HUES64 (cell line): ENCODE measurements at regions not wholly inside any gene's neighbourhood (a gene's known extent, or its start where the extent isn't known, plus 50 kb on each side); places are given as distances from the start of the nearest gene placed in this dataset.

ENCODE experiments used
- H3K27ac ChIP-seq: 2 replicates; pipeline ENCODE4 v1.7.0; 2013; ENCODE audit warnings: low read depth, low read length, inconsistent platforms
- H3K27me3 ChIP-seq: 2 replicates; pipeline ENCODE4 v1.6.1; 2013; ENCODE audit warnings: mild to moderate bottlenecking, low read length; ENCODE audit not compliant: insufficient read depth
- H3K36me3 ChIP-seq: 2 replicates; pipeline ENCODE4 v1.6.1; 2013; ENCODE audit warnings: mild to moderate bottlenecking, low read length; ENCODE audit not compliant: insufficient read depth
- H3K4me1 ChIP-seq: 2 replicates; pipeline ENCODE4 v1.6.1; 2013; ENCODE audit warnings: mild to moderate bottlenecking, low read length, moderate library complexity; ENCODE audit not compliant: insufficient read depth
- H3K4me3 ChIP-seq: 2 replicates; pipeline ENCODE4 v1.5.1; 2013; ENCODE audit warnings: mild to moderate bottlenecking, low read length, moderate library complexity
- H3K9ac ChIP-seq: 2 replicates; pipeline ENCODE4 v1.6.1; 2013; ENCODE audit warnings: mild to moderate bottlenecking, low read depth, low read length
- H3K9me3 ChIP-seq: 2 replicates; pipeline ENCODE4 v1.6.1; 2013; ENCODE audit warnings: low read depth, low read length; ENCODE audit not compliant: insufficient read depth
- WGBS: fragments of 150-250, 120-280 bp; methylation state at CpG from one replicate; pipeline ENCODE4 v1.1.7; 2013; ENCODE audit warnings: missing lambda C conversion rate; 5-methylcytosine and 5-hydroxymethylcytosine counted together

DNA sequence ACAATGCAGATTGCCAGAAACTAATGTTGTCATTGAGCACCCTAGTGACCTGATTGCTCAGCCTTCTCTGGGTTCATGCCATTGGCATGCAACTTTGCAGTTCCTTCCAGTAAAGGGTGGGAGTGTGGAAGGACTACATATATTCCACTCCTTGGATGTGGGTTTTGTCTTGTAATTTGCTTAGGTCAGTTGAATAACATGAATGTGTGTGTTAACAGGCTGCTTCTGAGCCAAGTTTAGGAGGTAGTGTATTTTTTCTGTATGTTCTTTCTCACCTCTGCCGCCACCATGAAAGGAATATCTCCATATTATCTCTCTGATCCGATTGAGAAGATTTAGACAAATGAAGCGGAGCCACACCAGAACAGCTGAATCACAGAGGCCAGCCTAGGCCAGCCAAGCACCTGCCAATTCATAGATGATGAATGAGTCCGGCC, 1929.6 kb upstream of the CDH6 start:
- H3K27me3 ChIP-seq: no peaks in the 10 kb centered on the region
- H3K4me1 ChIP-seq: no peaks in the 10 kb centered on the region
- H3K27ac ChIP-seq: no peak overlapping the region
- WGBS: 98% methylated on average over 4 of the region's 4 CpGs
- H3K36me3 ChIP-seq: no peaks in the 10 kb centered on the region
- no peak overlapping the region for H3K4me3 ChIP-seq
- no peak overlapping the region for H3K9ac ChIP-seq
- no peaks in the 10 kb centered on the region for H3K9me3 ChIP-seq

DNA sequence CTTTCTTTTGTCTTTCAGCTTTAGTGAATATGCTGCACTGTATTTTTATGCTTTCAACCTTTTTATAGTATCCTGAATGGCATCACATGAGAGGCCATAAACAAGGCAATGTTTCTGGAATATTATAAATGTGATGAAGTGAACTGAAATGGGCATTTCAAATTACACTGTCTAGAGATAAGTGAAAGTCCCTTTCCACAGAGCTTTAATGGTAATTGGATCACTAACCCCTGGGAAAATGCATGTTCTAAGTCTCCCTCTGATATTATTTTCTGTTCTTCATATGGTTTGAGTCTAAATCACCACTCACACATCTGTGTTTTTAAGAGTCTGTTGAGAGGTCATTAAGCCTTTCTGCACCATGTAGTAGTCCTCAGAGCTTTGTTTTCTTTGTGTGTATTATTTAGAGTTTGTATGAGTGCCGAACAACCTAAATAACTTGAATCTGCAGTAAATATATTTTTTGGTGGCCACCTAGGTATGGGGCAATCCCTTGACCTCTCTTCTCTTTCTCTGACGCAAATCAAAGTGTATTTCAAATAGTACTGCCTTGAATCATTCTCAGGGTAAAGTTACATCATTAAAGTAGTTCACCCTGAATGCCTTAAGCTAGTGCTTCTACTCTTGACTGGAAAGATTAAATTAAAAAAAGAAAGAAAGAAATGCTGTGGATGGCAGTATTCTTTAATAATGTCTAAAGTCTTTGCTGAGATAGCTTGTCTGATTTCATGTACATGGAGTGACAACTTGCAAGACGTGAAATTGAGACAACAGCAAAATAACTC, 1931.0 kb upstream of the CDH6 start:
- no peak overlapping the region for H3K4me3 ChIP-seq
- no peaks in the 10 kb centered on the region for H3K9me3 ChIP-seq
- no peak overlapping the region for H3K27ac ChIP-seq
- no peaks in the 10 kb centered on the region for H3K27me3 ChIP-seq
- no peak overlapping the region for H3K9ac ChIP-seq
- 100% methylated on average over 3 of the region's 3 CpGs for WGBS
- no peaks in the 10 kb centered on the region for H3K36me3 ChIP-seq
- no peaks in the 10 kb centered on the region for H3K4me1 ChIP-seq

DNA sequence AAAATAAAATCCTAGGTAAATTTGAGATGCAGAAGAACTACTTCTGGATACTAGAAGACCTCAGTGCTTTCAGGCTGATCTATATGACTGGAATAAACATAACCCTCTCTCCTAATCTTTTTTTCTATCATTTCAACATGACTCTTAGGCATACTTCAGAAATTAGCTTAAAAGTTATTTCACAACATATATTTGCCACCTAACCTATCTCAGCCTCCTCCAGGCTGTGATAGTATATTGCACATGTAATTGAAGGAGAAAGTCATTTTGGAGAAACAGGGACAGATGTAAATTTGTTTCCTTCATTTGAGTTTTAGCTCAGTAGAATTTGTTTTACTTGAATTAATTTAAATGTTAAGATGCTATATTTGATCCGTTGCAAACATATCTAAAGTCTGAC, 1932.3 kb upstream of the CDH6 start:
- no CpG with 5 or more reads among the region's 1 CpG for WGBS
- H3K9me3 ChIP-seq: no peaks in the 10 kb centered on the region
- no peaks in the 10 kb centered on the region for H3K27me3 ChIP-seq
- no peaks in the 10 kb centered on the region for H3K36me3 ChIP-seq
- H3K4me3 ChIP-seq: no peak overlapping the region
- H3K9ac ChIP-seq: no peak overlapping the region
- H3K4me1 ChIP-seq: no peaks in the 10 kb centered on the region
- H3K27ac ChIP-seq: no peak overlapping the region

DNA sequence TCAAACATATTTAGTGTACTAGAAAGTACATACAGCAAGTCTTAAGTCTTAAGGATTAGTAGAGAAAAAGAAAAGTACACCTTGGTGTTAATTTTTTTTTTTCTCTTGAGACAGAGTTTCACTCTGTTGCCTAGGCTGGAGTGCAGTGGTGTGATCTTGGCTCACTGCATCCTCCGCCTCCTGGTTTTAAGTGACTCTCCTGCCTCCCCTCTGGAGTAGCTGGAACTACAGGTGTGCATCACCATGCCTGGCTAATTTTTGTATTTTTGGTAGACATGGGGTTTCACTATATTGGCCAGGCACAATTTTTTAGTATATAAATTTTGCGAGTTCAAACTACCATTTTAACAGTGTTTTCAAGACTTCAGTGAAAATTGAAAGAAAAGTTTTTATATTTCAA, 1941.1 kb upstream of the CDH6 start:
- no peaks in the 10 kb centered on the region for H3K4me1 ChIP-seq
- no peaks in the 10 kb centered on the region for H3K9me3 ChIP-seq
- 90% methylated on average over 2 of the region's 2 CpGs for WGBS
- H3K27ac ChIP-seq: no peak overlapping the region
- H3K36me3 ChIP-seq: no peaks in the 10 kb centered on the region
- no peak overlapping the region for H3K4me3 ChIP-seq
- H3K9ac ChIP-seq: no peak overlapping the region
- H3K27me3 ChIP-seq: no peaks in the 10 kb centered on the region

DNA sequence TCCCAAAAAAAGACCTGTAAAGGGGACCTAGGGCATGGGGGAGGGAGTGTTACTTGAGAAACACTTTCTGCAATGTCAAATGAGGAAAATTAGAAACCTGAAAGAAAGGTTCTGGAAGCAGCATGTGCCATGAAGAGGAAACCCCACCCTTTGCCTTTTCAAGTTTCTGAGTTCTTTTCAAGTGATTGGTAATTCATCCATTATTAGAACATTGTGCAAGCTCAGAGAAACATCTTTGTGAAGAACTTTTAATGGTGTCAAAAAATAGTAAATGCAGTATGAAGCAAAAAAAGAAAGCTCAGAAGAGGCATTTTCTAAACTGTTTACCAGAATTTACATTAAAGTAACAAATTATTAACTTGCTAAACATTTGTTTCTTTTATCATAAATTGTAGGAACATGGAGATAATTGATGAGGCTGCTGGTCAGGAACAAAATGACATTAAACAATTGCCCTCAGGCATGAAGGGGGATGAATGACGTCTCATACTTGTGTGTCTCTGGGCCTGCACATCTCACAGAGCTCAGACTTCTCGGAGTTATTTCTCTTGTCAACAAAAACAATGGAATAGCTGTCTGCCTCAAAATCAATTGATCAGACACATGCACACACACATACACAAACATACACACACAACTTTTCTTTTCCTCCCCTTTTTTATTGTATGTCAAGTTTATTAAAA, 1946.0 kb upstream of the CDH6 start:
- 90% methylated on average over 2 of the region's 2 CpGs for WGBS

DNA sequence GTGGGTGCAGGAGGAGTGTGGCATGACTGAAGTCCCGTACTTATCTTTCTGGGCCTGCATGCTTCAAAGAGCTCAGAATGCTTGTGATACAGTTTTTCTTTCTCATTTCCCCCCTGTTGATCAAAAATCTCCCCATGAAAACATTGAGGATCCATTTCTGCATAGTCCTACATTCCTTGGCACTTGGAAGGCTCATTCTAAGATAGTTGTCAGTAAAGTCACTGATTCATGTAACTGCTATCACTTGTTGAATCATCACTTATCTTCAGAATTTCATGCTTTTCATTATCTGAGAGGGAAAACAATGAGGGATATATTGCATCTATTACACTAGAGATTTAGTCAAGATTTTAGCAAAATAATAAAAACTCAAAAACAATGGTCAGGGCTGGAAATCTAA, 1953.1 kb upstream of the CDH6 start:
- H3K27ac ChIP-seq: no peak overlapping the region
- H3K9me3 ChIP-seq: no peaks in the 10 kb centered on the region
- H3K4me3 ChIP-seq: no peak overlapping the region
- H3K27me3 ChIP-seq: no peaks in the 10 kb centered on the region
- no peaks in the 10 kb centered on the region for H3K36me3 ChIP-seq
- H3K4me1 ChIP-seq: peaks cover 17% of the 10 kb centered on the region
- no peak overlapping the region for H3K9ac ChIP-seq
- WGBS: 96% methylated on average over 1 of the region's 1 CpG

More for the DNA sequence above, 1946.0 kb upstream of the CDH6 start:
- no peak overlapping the region for H3K9ac ChIP-seq
- no peaks in the 10 kb centered on the region for H3K9me3 ChIP-seq
- H3K36me3 ChIP-seq: no peaks in the 10 kb centered on the region
- H3K27me3 ChIP-seq: no peaks in the 10 kb centered on the region
- no peak overlapping the region for H3K27ac ChIP-seq
- no peak overlapping the region for H3K4me3 ChIP-seq
- H3K4me1 ChIP-seq: no peaks in the 10 kb centered on the region

DNA sequence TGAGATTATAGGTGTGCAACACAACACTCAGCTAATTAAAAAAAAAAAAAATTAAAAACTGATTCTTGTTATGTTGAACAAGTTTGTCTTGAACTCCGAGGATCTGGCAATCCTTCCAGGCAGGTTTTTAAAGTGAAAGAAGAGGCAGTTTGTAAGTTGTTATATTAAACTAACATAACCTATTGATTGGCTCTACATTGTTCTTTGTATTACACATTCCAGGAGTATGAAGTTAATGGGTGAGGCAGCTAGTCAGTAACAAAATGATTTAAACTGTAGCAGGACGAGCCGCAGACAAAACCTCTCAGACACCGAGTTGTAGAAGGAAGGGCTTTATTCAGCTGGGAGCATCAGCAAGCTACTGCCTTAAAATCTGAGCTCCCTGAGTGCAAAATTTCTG, 1953.9 kb upstream of the CDH6 start:
- Histone ChIP-seq H3K4me1 (peaks cover 17% of the 10 kb centered on the region), H3K36me3 (no peaks in the 10 kb centered on the region), H3K9me3 (no peaks in the 10 kb centered on the region), H3K9ac (no peak overlapping the region), H3K4me3 (no peak overlapping the region), H3K27ac (no peak overlapping the region), H3K27me3 (no peaks in the 10 kb centered on the region)
- WGBS: 93% methylated on average over 4 of the region's 4 CpGs

DNA sequence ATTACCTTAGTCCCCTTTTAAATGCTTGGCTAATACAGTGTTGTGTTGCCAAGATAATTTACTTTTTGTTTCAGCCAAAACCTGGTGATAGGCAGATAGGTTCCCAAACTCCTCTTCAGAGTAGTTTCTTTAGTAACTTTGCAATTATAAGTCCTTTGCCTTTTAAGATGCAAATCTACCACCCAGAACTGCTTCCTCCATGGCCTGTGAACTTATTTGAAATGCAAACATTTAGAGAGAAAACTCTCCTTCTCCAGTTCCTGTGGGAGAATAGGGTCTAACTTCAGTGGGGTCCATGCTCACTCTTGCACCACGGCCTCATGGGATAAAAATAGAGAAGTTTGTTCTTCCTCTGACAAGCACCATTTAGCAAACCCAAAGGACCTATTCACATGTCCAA, 1955.4 kb upstream of the CDH6 start:
- 13% methylated on average over 1 of the region's 1 CpG for WGBS

DNA sequence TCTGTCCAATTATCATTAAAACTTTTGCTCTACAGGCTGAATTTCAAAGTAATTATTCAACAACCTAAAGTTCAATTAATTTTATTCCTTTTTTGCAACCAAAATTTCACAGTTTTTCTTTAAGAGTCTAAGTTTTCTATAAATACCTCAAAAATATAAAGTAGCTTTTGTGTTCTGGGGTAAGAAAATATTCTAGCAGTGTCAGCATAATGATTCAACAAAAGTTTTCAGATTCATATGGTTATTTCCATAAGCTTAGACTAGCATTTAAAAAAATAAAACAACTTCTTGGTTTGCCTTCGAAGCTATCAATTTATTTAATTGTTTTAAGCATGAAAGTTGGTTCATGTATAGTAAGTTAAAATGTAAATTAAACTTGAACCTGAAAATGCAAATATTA, 1962.3 kb upstream of the CDH6 start:
- Histone ChIP-seq H3K27ac (no peak overlapping the region), H3K9me3 (no peaks in the 10 kb centered on the region), H3K27me3 (no peaks in the 10 kb centered on the region), H3K36me3 (no peaks in the 10 kb centered on the region), H3K4me3 (no peak overlapping the region), H3K4me1 (no peaks in the 10 kb centered on the region), H3K9ac (no peak overlapping the region)
- no CpG with 5 or more reads among the region's 1 CpG for WGBS

More for the DNA sequence above, 1955.4 kb upstream of the CDH6 start:
- peak overlapping the region; percentile 46; the same call in 1 of the 2 replicates for H3K27ac ChIP-seq
- no peak overlapping the region for H3K4me3 ChIP-seq
- H3K36me3 ChIP-seq: no peaks in the 10 kb centered on the region
- H3K9ac ChIP-seq: no peak overlapping the region
- no peaks in the 10 kb centered on the region for H3K27me3 ChIP-seq
- H3K4me1 ChIP-seq: peaks cover 17% of the 10 kb centered on the region
- H3K9me3 ChIP-seq: no peaks in the 10 kb centered on the region

DNA sequence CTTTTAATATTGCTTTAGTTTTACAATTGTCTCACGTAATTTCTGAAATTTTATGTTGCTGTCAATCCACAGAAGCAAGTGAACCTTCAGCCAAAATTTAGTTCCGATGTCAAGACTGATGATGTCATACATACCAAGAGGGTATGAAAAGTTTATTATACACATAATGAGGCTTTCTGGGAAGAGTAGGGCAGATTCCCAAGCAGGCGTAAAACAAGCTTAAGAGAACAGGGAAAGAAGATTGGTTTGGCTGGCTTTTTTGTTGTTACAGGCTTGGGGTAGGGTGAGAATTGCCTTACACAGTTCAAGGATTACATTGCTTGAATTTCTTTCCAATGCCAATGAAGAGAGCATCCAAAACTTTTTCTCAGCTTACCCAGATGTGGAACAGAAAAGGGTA, 1962.9 kb upstream of the CDH6 start:
- no peaks in the 10 kb centered on the region for H3K4me1 ChIP-seq
- 90% methylated on average over 3 of the region's 3 CpGs for WGBS
- no peak overlapping the region for H3K4me3 ChIP-seq
- H3K9ac ChIP-seq: no peak overlapping the region
- H3K27me3 ChIP-seq: no peaks in the 10 kb centered on the region
- no peaks in the 10 kb centered on the region for H3K9me3 ChIP-seq
- no peak overlapping the region for H3K27ac ChIP-seq
- no peaks in the 10 kb centered on the region for H3K36me3 ChIP-seq

DNA sequence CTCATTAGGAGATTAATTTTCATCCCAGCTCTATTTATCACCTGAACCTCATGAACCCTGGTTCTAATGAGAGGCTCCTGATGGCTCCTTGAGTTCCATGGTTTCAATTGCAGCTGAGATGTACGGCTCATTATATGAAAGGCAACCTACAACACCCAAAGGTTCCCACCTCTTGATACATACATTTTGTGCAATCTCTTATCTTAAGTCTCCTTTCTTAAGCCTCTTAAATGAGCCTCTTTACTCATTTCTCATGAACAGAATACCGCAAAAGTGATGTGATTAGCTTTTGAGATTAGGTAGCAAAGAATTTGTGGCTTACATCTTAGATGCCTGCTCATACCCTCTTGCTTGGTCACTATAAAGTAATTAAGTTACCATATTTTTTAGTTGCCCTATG, 1964.0 kb upstream of the CDH6 start:
- no peaks in the 10 kb centered on the region for H3K9me3 ChIP-seq
- 95% methylated on average over 1 of the region's 2 CpGs for WGBS
- no peaks in the 10 kb centered on the region for H3K4me1 ChIP-seq
- H3K36me3 ChIP-seq: no peaks in the 10 kb centered on the region
- H3K4me3 ChIP-seq: no peak overlapping the region
- H3K27me3 ChIP-seq: no peaks in the 10 kb centered on the region
- no peak overlapping the region for H3K9ac ChIP-seq
- H3K27ac ChIP-seq: no peak overlapping the region
